Prostate gland (tissue), 2 donors: ENCODE measurements at regions not wholly inside any gene's neighbourhood (a gene's known extent, or its start where the extent isn't known, plus 50 kb on each side); places are given as distances from the start of the nearest gene placed in this dataset.

Source experiments
- POLR2A ChIP-seq: fragments of 450-650 bp; IDR thresholded peaks from one replicate; pipeline ENCODE4 v1.6.1; 2016; ENCODE audit warnings: antibody characterized with exemption, mild to moderate bottlenecking
- POLR2AphosphoS5 ChIP-seq: sonication (generic); formaldehyde crosslinking; IDR thresholded peaks from one replicate; pipeline ENCODE4 v1.6.1; 2017; ENCODE audit warnings: antibody characterized with exemption
- TF ChIP-seq, protein P1 (sequence below), 4 experiments: fragments of 200-600 bp in 2 of 4; fragments of 450-650 bp in 2 of 4; sonication (generic) in 2 of 4; IDR thresholded peaks; 1 replicate in 3 of 4; 2 replicates in 1 of 4; pipeline ENCODE4 v1.5.1; 2016 to 2019; ENCODE audit warnings: antibody characterized with exemption in 4 of 4, mild to moderate bottlenecking in 2 of 4, moderate library complexity in 2 of 4

DNA sequence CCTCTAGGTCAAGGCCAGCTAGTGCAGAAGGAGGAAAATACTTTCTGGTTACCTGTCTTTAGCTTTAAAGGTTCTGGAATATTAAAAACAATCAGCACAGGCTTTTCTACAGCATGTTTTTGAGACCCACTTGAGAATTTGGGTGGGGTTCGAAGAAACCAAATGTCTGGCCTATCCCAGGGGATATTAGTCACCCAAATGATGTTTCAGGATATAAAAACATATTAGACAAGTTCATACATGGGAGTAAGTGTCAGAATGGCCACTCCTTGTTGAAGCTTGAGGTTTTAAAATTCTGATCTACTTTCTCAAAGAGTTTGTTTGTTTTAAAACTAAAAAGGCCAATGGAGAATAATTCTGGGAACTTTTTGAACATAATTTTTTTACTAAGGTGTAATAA, 158.6 kb upstream of the DLX2 start:
- TF ChIP-seq, protein P1, sequence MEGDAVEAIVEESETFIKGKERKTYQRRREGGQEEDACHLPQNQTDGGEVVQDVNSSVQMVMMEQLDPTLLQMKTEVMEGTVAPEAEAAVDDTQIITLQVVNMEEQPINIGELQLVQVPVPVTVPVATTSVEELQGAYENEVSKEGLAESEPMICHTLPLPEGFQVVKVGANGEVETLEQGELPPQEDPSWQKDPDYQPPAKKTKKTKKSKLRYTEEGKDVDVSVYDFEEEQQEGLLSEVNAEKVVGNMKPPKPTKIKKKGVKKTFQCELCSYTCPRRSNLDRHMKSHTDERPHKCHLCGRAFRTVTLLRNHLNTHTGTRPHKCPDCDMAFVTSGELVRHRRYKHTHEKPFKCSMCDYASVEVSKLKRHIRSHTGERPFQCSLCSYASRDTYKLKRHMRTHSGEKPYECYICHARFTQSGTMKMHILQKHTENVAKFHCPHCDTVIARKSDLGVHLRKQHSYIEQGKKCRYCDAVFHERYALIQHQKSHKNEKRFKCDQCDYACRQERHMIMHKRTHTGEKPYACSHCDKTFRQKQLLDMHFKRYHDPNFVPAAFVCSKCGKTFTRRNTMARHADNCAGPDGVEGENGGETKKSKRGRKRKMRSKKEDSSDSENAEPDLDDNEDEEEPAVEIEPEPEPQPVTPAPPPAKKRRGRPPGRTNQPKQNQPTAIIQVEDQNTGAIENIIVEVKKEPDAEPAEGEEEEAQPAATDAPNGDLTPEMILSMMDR (IDR thresholded peaks at IDR 0.05), result no peak
- no peak for TF ChIP-seq POLR2A
- no peak for TF ChIP-seq POLR2AphosphoS5
